H1 (cell line): ENCODE measurements at regions not wholly inside any gene's neighbourhood (a gene's known extent, or its start where the extent isn't known, plus 50 kb on each side); places are given as distances from the start of the nearest gene placed in this dataset.

Source experiments
- CTCF ChIA-PET: fragments of 300-600 bp; sonication (Branson Sonifier 250); formaldehyde crosslinking; loops from one replicate; lab custom pipeline; 2021; ENCODE audit not compliant: partially characterized antibody; lab: Charles Lee
- POLR2A ChIA-PET: fragments of 300-600 bp; sonication (Branson Sonifier 250); formaldehyde crosslinking; loops from one replicate; lab custom pipeline; 2021; ENCODE audit warnings: inconsistent platforms; ENCODE audit not compliant: partially characterized antibody; lab: Charles Lee
- DNase-seq, 2 experiments: peaks; one replicate each; pipeline versions ENCODE4 v3.0.0 to v3.0.0-alpha.2; 2010 to 2022; ENCODE audit warnings: low spot score in 2 of 2, low read depth in 1 of 2, mixed read lengths in 1 of 2
- FAIRE-seq: peaks from 2 replicates; lab custom pipeline; 2011; peaks lifted over from hg19 to GRCh38; lab: Jason Lieb, UNC
- H2AFZ ChIP-seq: 2 replicates; pipeline ENCODE4 v1.8.1; 2012; ENCODE audit warnings: low read length, inconsistent platforms
- H2AK5ac ChIP-seq: 2 replicates; pipeline ENCODE4 v1.6.1; 2013; ENCODE audit warnings: low read depth, low read length
- H2BK120ac ChIP-seq: replicated peaks from 2 replicates; pipeline ENCODE3; 2013; ENCODE audit warnings: low read depth, low read length, inconsistent platforms
- H2BK12ac ChIP-seq: 2 replicates; pipeline ENCODE4 v1.6.1; 2013; ENCODE audit warnings: low read depth, low read length
- H2BK15ac ChIP-seq: 2 replicates; pipeline ENCODE4 v1.6.1; 2013; ENCODE audit warnings: low read length
- H2BK20ac ChIP-seq: 2 replicates; pipeline ENCODE4 v1.6.1; 2013; ENCODE audit warnings: low read length
- H2BK5ac ChIP-seq: 2 replicates; pipeline ENCODE4 v1.6.1; 2013; ENCODE audit warnings: low read depth, low read length
- H3K14ac ChIP-seq: 2 replicates; pipeline ENCODE4 v1.6.1; 2013; ENCODE audit warnings: inconsistent platforms; ENCODE audit not compliant: insufficient read length
- H3K18ac ChIP-seq: 2 replicates; pipeline ENCODE4 v1.6.1; 2013; ENCODE audit warnings: low read length; ENCODE audit errors: extremely low read depth
- H3K23ac ChIP-seq: 2 replicates; pipeline ENCODE4 v1.6.1; 2013; ENCODE audit warnings: inconsistent platforms; ENCODE audit not compliant: insufficient read length
- H3K23me2 ChIP-seq: 2 replicates; pipeline ENCODE4 v1.6.1; 2013; ENCODE audit warnings: low read depth, low read length
- H3K27ac ChIP-seq: 2 replicates; pipeline ENCODE4 v1.6.1; 2011; ENCODE audit warnings: low read depth, low read length, inconsistent platforms
- H3K27me3 ChIP-seq, 4 experiments: replicated peaks in 1 of 4; 1 replicate in 1 of 4; 2 replicates in 3 of 4; pipeline versions ENCODE4 v1.6.1 to v1.8.1; 2011 to 2013; ENCODE audit warnings: low read length in 3 of 4, mild to moderate bottlenecking in 3 of 4, inconsistent platforms in 2 of 4, mixed read lengths in 2 of 4, moderate library complexity in 1 of 4; ENCODE audit not compliant: control insufficient read depth in 3 of 4, insufficient read depth in 3 of 4; ENCODE audit errors: extremely low read depth in 1 of 4
- H3K36me3 ChIP-seq, 4 experiments: 2 replicates each; pipeline versions ENCODE4 v1.6.1 to v1.8.1; 2011 to 2013; ENCODE audit warnings: mild to moderate bottlenecking in 4 of 4, low read length in 3 of 4, moderate library complexity in 2 of 4, control low read depth in 1 of 4, inconsistent platforms in 1 of 4; ENCODE audit not compliant: insufficient read depth in 4 of 4, control insufficient read depth in 2 of 4
- H3K4ac ChIP-seq: replicated peaks from 2 replicates; pipeline ENCODE3; 2013; ENCODE audit warnings: low read length, low read depth, mixed read lengths, inconsistent platforms; ENCODE audit not compliant: insufficient read length
- H3K4me1 ChIP-seq, 4 experiments: replicated peaks in 1 of 4; 1 replicate in 1 of 4; 2 replicates in 3 of 4; pipeline versions ENCODE4 v1.6.1 to v1.8.1; 2011 to 2013; ENCODE audit warnings: low read length in 3 of 4, inconsistent platforms in 2 of 4, mixed read lengths in 1 of 4; ENCODE audit not compliant: insufficient read depth in 4 of 4, control insufficient read depth in 3 of 4
- H3K4me2 ChIP-seq, 2 experiments: 2 replicates each; pipeline versions ENCODE4 v1.6.1 to v1.8.1; 2011 to 2013; ENCODE audit warnings: low read depth in 2 of 2, low read length in 2 of 2, control low read depth in 1 of 2, inconsistent platforms in 1 of 2, mild to moderate bottlenecking in 1 of 2; ENCODE audit not compliant: insufficient read depth in 1 of 2
- H3K4me3 ChIP-seq, 4 experiments: fragments of 200-600, 300-600 bp in 1 of 4; sonication (generic), shearing (Covaris generic), sonication (Bioruptor Twin) in 1 of 4; 2 replicates each; pipeline versions ENCODE4 v1.5.1 to v1.8.1; 2011 to 2016; ENCODE audit warnings: low read length in 4 of 4, low read depth in 3 of 4, control low read depth in 2 of 4, inconsistent platforms in 2 of 4, mild to moderate bottlenecking in 2 of 4, mixed read lengths in 1 of 4, moderate library complexity in 1 of 4; ENCODE audit not compliant: insufficient read depth in 2 of 4; ENCODE audit errors: extremely low read depth in 1 of 4
- H3K56ac ChIP-seq: replicated peaks from 2 replicates; pipeline ENCODE3; 2013; ENCODE audit warnings: low read depth, mild to moderate bottlenecking, mixed read lengths, low read length, inconsistent platforms; ENCODE audit not compliant: insufficient read length
- H3K79me1 ChIP-seq: 2 replicates; pipeline ENCODE4 v1.6.1; 2013; ENCODE audit warnings: low read depth, low read length, control low read depth
- H3K79me2 ChIP-seq, 2 experiments: 2 replicates each; pipeline versions ENCODE4 v1.6.1 to v1.8.1; 2012 to 2013; ENCODE audit warnings: low read length in 2 of 2, mild to moderate bottlenecking in 2 of 2, inconsistent platforms in 1 of 2; ENCODE audit not compliant: insufficient read depth in 2 of 2, control insufficient read depth in 1 of 2
- H3K9ac ChIP-seq, 4 experiments: replicated peaks in 1 of 4; 1 replicate in 1 of 4; 2 replicates in 3 of 4; pipeline versions ENCODE4 v1.6.1 to v1.8.1; 2011 to 2013; ENCODE audit warnings: low read depth in 3 of 4, low read length in 3 of 4, control low read depth in 2 of 4, mild to moderate bottlenecking in 2 of 4, moderate library complexity in 2 of 4, inconsistent platforms in 1 of 4; ENCODE audit errors: extremely low read depth in 1 of 4
- H3K9me3 ChIP-seq, 2 experiments: 2 replicates each; pipeline versions ENCODE4 v1.6.1 to v1.8.1; 2012 to 2013; ENCODE audit warnings: mild to moderate bottlenecking in 2 of 2, moderate library complexity in 2 of 2, control low read depth in 1 of 2, inconsistent platforms in 1 of 2, low read depth in 1 of 2, low read length in 1 of 2, mixed read lengths in 1 of 2; ENCODE audit not compliant: insufficient read depth in 2 of 2
- H4K20me1 ChIP-seq, 2 experiments: replicated peaks in 1 of 2; 2 replicates each; pipeline versions ENCODE3 to v1.8.1; 2011 to 2013; ENCODE audit warnings: inconsistent platforms in 2 of 2, low read length in 2 of 2, mild to moderate bottlenecking in 1 of 2; ENCODE audit not compliant: insufficient read depth in 2 of 2, control insufficient read depth in 1 of 2
- H4K5ac ChIP-seq: 2 replicates; pipeline ENCODE4 v1.6.1; 2013; ENCODE audit warnings: low read length, low read depth, mixed read lengths, inconsistent platforms; ENCODE audit not compliant: insufficient read length
- H4K8ac ChIP-seq: 2 replicates; pipeline ENCODE4 v1.8.0; 2013; ENCODE audit warnings: mild to moderate bottlenecking, moderate library complexity, low read length, inconsistent platforms; ENCODE audit not compliant: insufficient read depth; ENCODE audit errors: extremely low read depth
- H4K91ac ChIP-seq: replicated peaks from 2 replicates; pipeline ENCODE3; 2013; ENCODE audit warnings: low read length, mixed read lengths, inconsistent platforms; ENCODE audit not compliant: insufficient read length
- CEBPB ChIP-seq: IDR thresholded peaks from 2 replicates; pipeline ENCODE4 v1.6.1; 2012; ENCODE audit warnings: low read depth, low read length
- CTCF ChIP-seq, 3 experiments: IDR thresholded peaks; 1 replicate in 2 of 3; 2 replicates in 1 of 3; pipeline versions ENCODE4 v1.5.1 to v1.6.1; 2011; ENCODE audit warnings: low read length in 3 of 3, mild to moderate bottlenecking in 3 of 3, inconsistent platforms in 2 of 3, low read depth in 1 of 3, moderate library complexity in 1 of 3; ENCODE audit not compliant: insufficient read depth in 1 of 3; ENCODE audit errors: control extremely low read depth in 1 of 3
- POLR2A ChIP-seq, 2 experiments: IDR thresholded peaks; 1 replicate in 1 of 2; 2 replicates in 1 of 2; pipeline ENCODE4 v1.6.1; 2011; ENCODE audit warnings: low read depth in 2 of 2, low read length in 2 of 2, mild to moderate bottlenecking in 2 of 2; ENCODE audit errors: control extremely low read depth in 1 of 2
- POLR2AphosphoS5 ChIP-seq: IDR thresholded peaks from 2 replicates; pipeline ENCODE4 v1.6.1; 2011; ENCODE audit warnings: low read depth, low read length
- RXRA ChIP-seq: IDR thresholded peaks from 2 replicates; pipeline ENCODE4 v1.6.1; 2011; ENCODE audit warnings: low read depth, mild to moderate bottlenecking, low read length, moderate library complexity; ENCODE audit not compliant: insufficient read depth
- WGBS, 2 experiments: shearing (Covaris generic) in 1 of 2; methylation state at CpG; one replicate each; pipeline versions ENCODE4 v1.1.6 to v1.1.7; 2013 to 2015; ENCODE audit warnings: low lambda C conversion rate in 2 of 2, mixed read lengths in 2 of 2, inconsistent platforms in 1 of 2, low coverage in 1 of 2, missing lambda C conversion rate in 1 of 2; ENCODE audit not compliant: insufficient replicate concordance in 2 of 2, insufficient coverage in 1 of 2, insufficient read length in 1 of 2; ENCODE audit errors: extremely low coverage in 1 of 2, missing lambda C conversion rate in 1 of 2; 5-methylcytosine and 5-hydroxymethylcytosine counted together

GRCh38 chr14:65853407-65853955 is 441.0 kb downstream of the FUT8 start:
- H3K27ac ChIP-seq: no peak overlapping the region
- no peak for TF ChIP-seq POLR2AphosphoS5
- TF ChIP-seq CEBPB: 0 out of 2 replicates have a peak, but pooled peaks have one; percentile 51
- TF ChIP-seq RXRA: no peak
- peak in 1 of 3 experiments; percentile 16; a peak in 1 of 4 replicates for TF ChIP-seq CTCF (IDR thresholded peaks at IDR 0.05; ENCODE audit: control extremely low read depth in 1 of 3, insufficient read depth in 1 of 3, low read depth in 1 of 3, low read length in 3 of 3)
- no peak for TF ChIP-seq POLR2A (IDR thresholded peaks at IDR 0.05; ENCODE audit: control extremely low read depth in 1 of 2, low read depth in 2 of 2, low read length in 2 of 2)
- TF ChIP-seq, all 59 proteins: peak for 2
- Histone ChIP-seq H4K20me1 (no peaks in the 10 kb centered on the region), H3K79me1 (no peaks in the 10 kb centered on the region), H3K9ac (no peak overlapping the region), H3K4me3 (no peak overlapping the region), H4K8ac (no peak overlapping the region), H3K14ac (no peak overlapping the region), H2AFZ (no peak overlapping the region), H3K36me3 (no peaks in the 10 kb centered on the region), H3K18ac (no peak overlapping the region), H4K91ac (no peak overlapping the region), H2BK15ac (no peak overlapping the region), H3K4ac (no peak overlapping the region), H3K27me3 (peaks cover 0 to 1% (median 0%) of the 10 kb centered on the region in 4 experiments; a peak in 2 of 7 replicates), H3K4me1 (no peaks in the 10 kb centered on the region), H3K79me2 (no peaks in the 10 kb centered on the region), H2AK5ac (no peak overlapping the region), H3K9me3 (no peaks in the 10 kb centered on the region), H3K23me2 (no peaks in the 10 kb centered on the region), H2BK120ac (no peak overlapping the region), H3K4me2 (no peak overlapping the region), H2BK12ac (no peak overlapping the region), H2BK20ac (no peak overlapping the region), H3K23ac (no peak overlapping the region), H4K5ac (no peak overlapping the region), H3K56ac (no peak overlapping the region), H2BK5ac (no peak overlapping the region)
- DNase-seq (no peak), FAIRE-seq (no peak)
- 90% methylated on average over 7 of the region's 7 CpGs; no CpG with 5 or more reads in 1 of the 2 experiments for WGBS, 2 experiments
- CTCF ChIA-PET: interaction anchor here (1.0 kb wide), 1 partner anchor 111 kb away, joined by 3 read pairs; no protein-coding TSS in a partner anchor
- POLR2A ChIA-PET: no interaction called here
